Right lobe of liver (tissue), 6 donors: ENCODE measurements at regions not wholly inside any gene's neighbourhood (a gene's known extent, or its start where the extent isn't known, plus 50 kb on each side); places are given as distances from the start of the nearest gene placed in this dataset.

Experiments
- ATAC-seq, 4 donors: fragments of 200-7000 bp; cut with Tn5 transposase; one replicate each; pipeline ENCODE4 v1.9.1; 2020; ENCODE audit warnings: mild to moderate bottlenecking in 4 of 4, moderate library complexity in 4 of 4
- DNase-seq, 3 donors: peaks; one replicate each; pipeline ENCODE4 v3.0.0-alpha.2; 2020
- H3K27ac ChIP-seq, 3 donors: fragments of 200-600 bp; one replicate each; pipeline ENCODE4 v1.8.0; 2022
- H3K27me3 ChIP-seq, 2 donors: fragments of 200-600 bp; one replicate each; pipeline ENCODE4 v1.8.0; 2022
- H3K36me3 ChIP-seq, 4 donors: fragments of 200-600 bp; sonication (generic) in 1 of 4; one replicate each; pipeline versions ENCODE4 v1.5.1 to v1.8.0; 2017 to 2022; ENCODE audit warnings: control low read depth in 1 of 4
- H3K4me1 ChIP-seq, 4 donors: fragments of 200-600 bp; sonication (generic) in 1 of 4; one replicate each; pipeline versions ENCODE4 v1.5.1 to v1.8.0; 2017 to 2022; ENCODE audit warnings: control low read depth in 1 of 4
- H3K4me3 ChIP-seq, 3 donors: fragments of 200-600 bp; one replicate each; pipeline ENCODE4 v1.8.0; 2022
- H3K9me3 ChIP-seq, 4 donors: fragments of 200-600 bp; sonication (generic) in 1 of 4; one replicate each; pipeline versions ENCODE4 v1.5.1 to v1.8.0; 2017 to 2022; ENCODE audit warnings: control low read depth in 1 of 4
- CTCF ChIP-seq, 4 donors: fragments of 200-600 bp in 3 of 4; fragments of 450-650 bp in 1 of 4; IDR thresholded peaks; one replicate each; pipeline versions ENCODE4 v1.5.1 to v1.8.0; 2016 to 2022; ENCODE audit warnings: antibody characterized with exemption in 4 of 4, mild to moderate bottlenecking in 2 of 4
- POLR2A ChIP-seq: fragments of 450-650 bp; IDR thresholded peaks from one replicate; pipeline ENCODE4 v1.6.1; 2017; ENCODE audit warnings: antibody characterized with exemption, mild to moderate bottlenecking
- WGBS: methylation state at CpG from one replicate; pipeline ENCODE4 v1.1.6; 2018; ENCODE audit warnings: low coverage, low lambda C conversion rate; ENCODE audit not compliant: insufficient coverage; ENCODE audit errors: missing lambda C conversion rate; 5-methylcytosine and 5-hydroxymethylcytosine counted together
- intact Hi-C, 2 donors: fragments of 100-400 bp; cut with DNase I; formaldehyde crosslinking; loops; one replicate each; pipeline versions ENCODE4 v1.11.2 to v1.14.1; 2022
- donor health status: DM: no; HTN: yes; CAD: no.
- donor health status: DM: no; HTN: no; CAD: no.
- donor health status: DM: no; HTN: no; CAD: no.
- donor health status: DM: no; HTN: yes; CAD: no.
- donor health status: DM: no; HTN: yes; CAD: no.

- no peak for DNase-seq
- ATAC-seq: no peak
- Histone ChIP-seq H3K4me3 (no peak overlapping the region), H3K27me3 (no peaks in the 10 kb centered on the region), H3K27ac (no peak overlapping the region), H3K36me3 (no peaks in the 10 kb centered on the region), H3K9me3 (no peaks in the 10 kb centered on the region), H3K4me1 (no peaks in the 10 kb centered on the region)
- WGBS: 60% methylated on average over 3 of the region's 3 CpGs
- TF ChIP-seq CTCF (IDR thresholded peaks at IDR 0.05) (no peak), POLR2A (no peak)
- intact Hi-C loops: no loop called here
Measured at GRCh38 chr19:31211088-31211487, 138.1 kb downstream of the TSHZ3 start.

- H3K36me3 ChIP-seq: no peaks in the 10 kb centered on the region
- intact Hi-C loops: no loop called here
- H3K4me1 ChIP-seq: no peaks in the 10 kb centered on the region
- no peaks in the 10 kb centered on the region for H3K9me3 ChIP-seq
- no peak overlapping the region for H3K4me3 ChIP-seq
- no peak for DNase-seq
- no peak overlapping the region for H3K27ac ChIP-seq
- H3K27me3 ChIP-seq: no peaks in the 10 kb centered on the region
- no peak for ATAC-seq
- TF ChIP-seq POLR2A (no peak), CTCF (IDR thresholded peaks at IDR 0.05) (no peak)
- 51% methylated on average over 2 of the region's 2 CpGs for WGBS
Measured at GRCh38 chr19:31205887-31206518, 143.2 kb downstream of the TSHZ3 start.

GRCh38 chr19:31204115-31204514 lies 145.1 kb downstream of the TSHZ3 start:
- no peaks in the 10 kb centered on the region for H3K27me3 ChIP-seq
- H3K4me3 ChIP-seq: no peak overlapping the region
- TF ChIP-seq CTCF (IDR thresholded peaks at IDR 0.05): no peak
- no peak for TF ChIP-seq POLR2A
- H3K4me1 ChIP-seq: no peaks in the 10 kb centered on the region
- ATAC-seq (no peak), DNase-seq (no peak)
- H3K27ac ChIP-seq: no peak overlapping the region
- 36% methylated on average over 1 of the region's 1 CpG for WGBS
- intact Hi-C loops: no loop called here
- H3K36me3 ChIP-seq: no peaks in the 10 kb centered on the region
- no peaks in the 10 kb centered on the region for H3K9me3 ChIP-seq

GRCh38 chr19:31185261-31185660 lies 164.0 kb downstream of the TSHZ3 start:
- intact Hi-C loops: no loop called here
- Histone ChIP-seq H3K27ac (no peak overlapping the region), H3K27me3 (no peaks in the 10 kb centered on the region), H3K4me1 (no peaks in the 10 kb centered on the region), H3K36me3 (no peaks in the 10 kb centered on the region), H3K9me3 (no peaks in the 10 kb centered on the region), H3K4me3 (no peak overlapping the region)
- DNase-seq (no peak), ATAC-seq (no peak)
- TF ChIP-seq CTCF (IDR thresholded peaks at IDR 0.05) (no peak), POLR2A (no peak)
- WGBS: 55% methylated on average over 2 of the region's 2 CpGs

GRCh38 chr19:31181535-31181934 lies 167.7 kb downstream of the TSHZ3 start:
- Histone ChIP-seq H3K4me3 (no peak overlapping the region), H3K9me3 (no peaks in the 10 kb centered on the region)
- intact Hi-C loops: no loop called here

More at GRCh38 chr19:31181535-31181934, 167.7 kb downstream of the TSHZ3 start:
- H3K4me1 ChIP-seq: no peaks in the 10 kb centered on the region
- H3K36me3 ChIP-seq: no peaks in the 10 kb centered on the region
- ATAC-seq (no peak), DNase-seq (no peak)
- WGBS: 48% methylated on average over 2 of the region's 2 CpGs
- TF ChIP-seq POLR2A: no peak
- TF ChIP-seq CTCF (IDR thresholded peaks at IDR 0.05): no peak
- no peaks in the 10 kb centered on the region for H3K27me3 ChIP-seq
- H3K27ac ChIP-seq: no peak overlapping the region
